Progenitor cell of endocrine pancreas (in vitro differentiated cells): ENCODE measurements at regions not wholly inside any gene's neighbourhood (a gene's known extent, or its start where the extent isn't known, plus 50 kb on each side); places are given as distances from the start of the nearest gene placed in this dataset.

Source experiments
- DNase-seq: peaks from one replicate; pipeline ENCODE4 v3.0.0; 2021; ENCODE audit warnings: low spot score; ENCODE audit not compliant: unreplicated experiment
- H3K27ac Mint-ChIP-seq: 2 replicates; pipeline ENCODE4 v1.8.0; 2021; ENCODE audit warnings: mild to moderate bottlenecking, moderate library complexity, mixed read lengths
- H3K27me3 Mint-ChIP-seq: 2 replicates; pipeline ENCODE4 v1.8.0; 2021; ENCODE audit warnings: mixed read lengths
- H3K36me3 Mint-ChIP-seq: 2 replicates; pipeline ENCODE4 v1.8.0; 2022; ENCODE audit warnings: mixed read lengths; ENCODE audit not compliant: insufficient read depth
- H3K4me1 Mint-ChIP-seq: 2 replicates; pipeline ENCODE4 v1.8.0; 2021; ENCODE audit warnings: low read depth, mixed read lengths
- H3K4me3 Mint-ChIP-seq: 2 replicates; pipeline ENCODE4 v1.8.0; 2021; ENCODE audit warnings: low read depth, mild to moderate bottlenecking, moderate library complexity, mixed read lengths
- H3K9me3 Mint-ChIP-seq: 2 replicates; pipeline ENCODE4 v1.8.0; 2021; ENCODE audit warnings: low read depth, mixed read lengths
- CTCF ChIP-seq: fragments of 200-600 bp; sonication (generic); IDR thresholded peaks from one replicate; pipeline ENCODE4 v1.5.0; 2021; ENCODE audit warnings: antibody characterized with exemption, mild to moderate bottlenecking; ENCODE audit not compliant: unreplicated experiment

GRCh38 chr17:69763503-69763902, 311.5 kb upstream of the KCNJ16 start:
- no peak for TF ChIP-seq CTCF
- Mint-ChIP-seq H3K27me3 (no peaks in the 10 kb centered on the region), H3K36me3 (no peaks in the 10 kb centered on the region), H3K4me1 (peaks cover 13% of the 10 kb centered on the region), H3K27ac (no peak overlapping the region), H3K9me3 (peaks cover 3% of the 10 kb centered on the region), H3K4me3 (no peak overlapping the region)
- no peak for DNase-seq

- Mint-ChIP-seq H3K4me1 (peaks cover 13% of the 10 kb centered on the region), H3K9me3 (peaks cover 3% of the 10 kb centered on the region), H3K4me3 (no peak overlapping the region), H3K36me3 (no peaks in the 10 kb centered on the region), H3K27ac (no peak overlapping the region), H3K27me3 (no peaks in the 10 kb centered on the region)
- no peak for DNase-seq
- no peak for TF ChIP-seq CTCF
Observed at GRCh38 chr17:69764146-69764545, 310.9 kb upstream of the KCNJ16 start.

- no peak for DNase-seq
- no peaks in the 10 kb centered on the region for H3K27me3 Mint-ChIP-seq
- no peak overlapping the region for H3K27ac Mint-ChIP-seq
- H3K36me3 Mint-ChIP-seq, result no peaks in the 10 kb centered on the region
- no peaks in the 10 kb centered on the region for H3K9me3 Mint-ChIP-seq
- no peak overlapping the region for H3K4me3 Mint-ChIP-seq
- no peak for TF ChIP-seq CTCF
- H3K4me1 Mint-ChIP-seq, result peaks cover 1% of the 10 kb centered on the region
Observed at GRCh38 chr17:69769050-69769449, 306.0 kb upstream of the KCNJ16 start.

GRCh38 chr17:69773081-69773480, 301.9 kb upstream of the KCNJ16 start:
- H3K4me1 Mint-ChIP-seq, result no peaks in the 10 kb centered on the region
- no peak for TF ChIP-seq CTCF
- no peak overlapping the region for H3K27ac Mint-ChIP-seq
- DNase-seq, result no peak
- no peaks in the 10 kb centered on the region for H3K36me3 Mint-ChIP-seq
- peaks cover 5% of the 10 kb centered on the region for H3K27me3 Mint-ChIP-seq
- no peaks in the 10 kb centered on the region for H3K9me3 Mint-ChIP-seq
- no peak overlapping the region for H3K4me3 Mint-ChIP-seq

GRCh38 chr17:69779378-69780214, 295.4 kb upstream of the KCNJ16 start:
- TF ChIP-seq CTCF, result no peak
- Mint-ChIP-seq H3K27ac (no peak overlapping the region), H3K9me3 (peaks cover 15% of the 10 kb centered on the region), H3K36me3 (no peaks in the 10 kb centered on the region), H3K27me3 (peaks cover 5% of the 10 kb centered on the region), H3K4me1 (no peaks in the 10 kb centered on the region), H3K4me3 (no peak overlapping the region)
- no peak for DNase-seq
